Left cardiac atrium (tissue), 4 donors: ENCODE measurements at regions not wholly inside any gene's neighbourhood (a gene's known extent, or its start where the extent isn't known, plus 50 kb on each side); places are given as distances from the start of the nearest gene placed in this dataset.

ENCODE experiments used
- ATAC-seq, 2 donors: fragments of 200-7000 bp; cut with Tn5 transposase; one replicate each; pipeline ENCODE4 v1.9.1; 2020; ENCODE audit warnings: mild to moderate bottlenecking in 2 of 2, moderate library complexity in 2 of 2
- DNase-seq: peaks from one replicate; pipeline ENCODE4 v3.0.0-alpha.2; 2020
- intact Hi-C, 2 donors: fragments of 100-400 bp; cut with DNase I; formaldehyde crosslinking; loops; one replicate each; pipeline versions ENCODE4 v1.14.1 to v1.15.1; 2022 to 2023
- donor health status: DM: no; HTN: yes; CAD: no.
- donor health status: DM: no; HTN: yes; CAD: no; lungs with severe emphysema.
- donor health status: DM: yes; HTN: yes; CAD: no.
- donor health status: Dilated cardiomyopathy.

- no peak for DNase-seq
- ATAC-seq: peak in 1 of 2 donors; percentile 30
- intact Hi-C loops: no loop called here
Measured at GRCh38 chrY:21138056-21138758, 372.9 kb upstream of the RBMY1B start.

- intact Hi-C loops: no loop called here
- ATAC-seq (peak in 1 of 2 donors; percentile 35), DNase-seq (no peak)
Measured at GRCh38 chrY:21146331-21146730, 364.8 kb upstream of the RBMY1B start.

- DNase-seq (no peak), ATAC-seq (peak in 1 of 2 donors; percentile 33)
- intact Hi-C loops: no loop called here
Measured at GRCh38 chrY:21149971-21150370, 361.2 kb upstream of the RBMY1B start.

- DNase-seq (no peak), ATAC-seq (no peak)
- intact Hi-C loops: no loop called here
Measured at GRCh38 chrY:21169821-21170220, 341.3 kb upstream of the RBMY1B start.

- ATAC-seq: no peak
- no peak for DNase-seq
- intact Hi-C loops: no loop called here
Measured at GRCh38 chrY:21174697-21175463, 336.3 kb upstream of the RBMY1B start.

GRCh38 chrY:21175505-21175904, 335.6 kb upstream of the RBMY1B start:
- DNase-seq (no peak), ATAC-seq (no peak)
- intact Hi-C loops: no loop called here

- ATAC-seq (no peak), DNase-seq (no peak)
- intact Hi-C loops: no loop called here
Measured at GRCh38 chrY:21177306-21177800, 333.8 kb upstream of the RBMY1B start.

GRCh38 chrY:21178281-21178680, 332.9 kb upstream of the RBMY1B start:
- intact Hi-C loops: no loop called here
- DNase-seq: no peak
- no peak for ATAC-seq

- ATAC-seq (no peak), DNase-seq (no peak)
- intact Hi-C loops: no loop called here
Measured at GRCh38 chrY:21180921-21181320, 330.2 kb upstream of the RBMY1B start.

GRCh38 chrY:21184271-21184670, 326.9 kb upstream of the RBMY1B start:
- intact Hi-C loops: no loop called here
- no peak for ATAC-seq

GRCh38 chrY:21185419-21186105, 325.6 kb upstream of the RBMY1B start:
- intact Hi-C loops: no loop called here
- no peak for ATAC-seq

More at GRCh38 chrY:21184271-21184670, 326.9 kb upstream of the RBMY1B start:
- no peak for DNase-seq

GRCh38 chrY:21192694-21193093, 318.4 kb upstream of the RBMY1B start:
- DNase-seq (no peak), ATAC-seq (no peak)
- intact Hi-C loops: no loop called here

More at GRCh38 chrY:21185419-21186105, 325.6 kb upstream of the RBMY1B start:
- no peak for DNase-seq

- ATAC-seq: no peak
- intact Hi-C loops: no loop called here
- DNase-seq: no peak
Measured at GRCh38 chrY:21200246-21200645, 310.9 kb upstream of the RBMY1B start.

- DNase-seq: no peak
- peak in 1 of 2 donors; percentile 26 for ATAC-seq
- intact Hi-C loops: no loop called here
Measured at GRCh38 chrY:21227849-21228248, 283.3 kb upstream of the RBMY1B start.

- ATAC-seq: peak in 1 of 2 donors; percentile 38
- intact Hi-C loops: no loop called here
- DNase-seq: no peak
Measured at GRCh38 chrY:21240221-21240620, 270.9 kb upstream of the RBMY1B start.

- DNase-seq (no peak), ATAC-seq (no peak)
- intact Hi-C loops: no loop called here
Measured at GRCh38 chrY:21240662-21241310, 270.4 kb upstream of the RBMY1B start.

GRCh38 chrY:21242793-21243192, 268.3 kb upstream of the RBMY1B start:
- ATAC-seq (no peak), DNase-seq (no peak)
- intact Hi-C loops: no loop called here

- DNase-seq: no peak
- ATAC-seq: no peak
- intact Hi-C loops: no loop called here
Measured at GRCh38 chrY:21246780-21247179, 264.4 kb upstream of the RBMY1B start.

- intact Hi-C loops: no loop called here
- ATAC-seq (no peak), DNase-seq (no peak)
Measured at GRCh38 chrY:21248591-21248990, 262.5 kb upstream of the RBMY1B start.
